GM13976 (cell line): ENCODE measurements at regions not wholly inside any gene's neighbourhood (a gene's known extent, or its start where the extent isn't known, plus 50 kb on each side); places are given as distances from the start of the nearest gene placed in this dataset.

Experiments used
- DNase-seq: peaks from one replicate; pipeline ENCODE4 v3.0.0; 2012; ENCODE audit warnings: low spot score
- CTCF ChIP-seq: IDR thresholded peaks from 2 replicates; pipeline ENCODE4 v1.5.1; 2012; ENCODE audit warnings: borderline replicate concordance, mild to moderate bottlenecking; ENCODE audit not compliant: insufficient read depth; ENCODE audit errors: extremely low read depth, missing control alignments, control extremely low read depth
- in situ Hi-C: fragments of 300-500 bp; cut with MboI; formaldehyde crosslinking; loops from one replicate; pipeline ENCODE4 v1.12.0; 2022; ENCODE audit warnings: low sequenced_read_pairs, mixed read lengths, inconsistent platforms; ENCODE audit not compliant: unreplicated experiment

GRCh38 chr3:110666495-110666894 lies 405.1 kb upstream of the NECTIN3 start:
- TF ChIP-seq CTCF: no peak
- DNase-seq: no peak
- in situ Hi-C loops: no loop called here

- DNase-seq: no peak
- TF ChIP-seq CTCF: no peak
- in situ Hi-C loops: no loop called here
Measured at GRCh38 chr3:110667216-110667615, 404.4 kb upstream of the NECTIN3 start.

GRCh38 chr3:110670407-110670806 lies 401.2 kb upstream of the NECTIN3 start:
- in situ Hi-C loops: no loop called here
- TF ChIP-seq CTCF: no peak
- DNase-seq: no peak

- no peak for DNase-seq
- in situ Hi-C loops: no loop called here
- TF ChIP-seq CTCF: no peak
Measured at GRCh38 chr3:110677506-110677905, 394.1 kb upstream of the NECTIN3 start.

GRCh38 chr3:110679285-110679684 lies 392.3 kb upstream of the NECTIN3 start:
- DNase-seq: no peak
- no peak for TF ChIP-seq CTCF
- in situ Hi-C loops: no loop called here

GRCh38 chr3:110680450-110680849 lies 391.2 kb upstream of the NECTIN3 start:
- in situ Hi-C loops: no loop called here
- no peak for TF ChIP-seq CTCF
- no peak for DNase-seq

GRCh38 chr3:110684466-110684865 lies 387.1 kb upstream of the NECTIN3 start:
- in situ Hi-C loops: no loop called here
- no peak for TF ChIP-seq CTCF

More at GRCh38 chr3:110684466-110684865, 387.1 kb upstream of the NECTIN3 start:
- no peak for DNase-seq
